IMR-90 (cell line): ENCODE measurements at regions not wholly inside any gene's neighbourhood (a gene's known extent, or its start where the extent isn't known, plus 50 kb on each side); places are given as distances from the start of the nearest gene placed in this dataset.

Source experiments
- ATAC-seq: fragments of 200-7000 bp; cut with Tn5 transposase; 2 replicates; pipeline ENCODE4 v1.9.1; 2020; ENCODE audit warnings: low read depth, mild to moderate bottlenecking, moderate library complexity
- BruUV-seq: library from RNA; stranded (reverse); fragments of 400-500 nt; replicated peaks from 2 replicates; lab custom pipeline; 2021; lab: Mats Ljungman, UMichigan
- CTCF ChIA-PET: fragments of 300-600 bp; formaldehyde crosslinking; extraction: SDS; loops from one replicate; lab custom pipeline; 2021; ENCODE audit warnings: antibody characterized with exemption; lab: Yijun Ruan, JAX
- POLR2A ChIA-PET: fragments of 300-600 bp; sonication (Branson Sonifier 250); formaldehyde crosslinking; loops from one replicate; lab custom pipeline; 2022; ENCODE audit warnings: antibody characterized with exemption; ENCODE audit not compliant: unreplicated experiment; lab: Charles Lee
- DNase-seq: peaks from one replicate; pipeline ENCODE4 v3.0.0; 2013
- H2AFZ ChIP-seq: replicated peaks from 2 replicates; pipeline ENCODE3; 2013; ENCODE audit warnings: low read length, mild to moderate bottlenecking; ENCODE audit not compliant: poor library complexity
- H2AK5ac ChIP-seq: 2 replicates; pipeline ENCODE4 v1.6.1; 2013; ENCODE audit warnings: low read depth, low read length, inconsistent platforms
- H2AK9ac ChIP-seq: replicated peaks from 2 replicates; pipeline ENCODE3; 2013; ENCODE audit warnings: mild to moderate bottlenecking, low read depth, low read length, moderate library complexity; ENCODE audit not compliant: poor library complexity
- H2BK120ac ChIP-seq: 2 replicates; pipeline ENCODE4 v1.6.1; 2013; ENCODE audit warnings: low read depth, low read length, inconsistent platforms
- H2BK15ac ChIP-seq: 3 replicates; pipeline ENCODE4 v1.6.1; 2013; ENCODE audit warnings: low read depth, low read length, inconsistent platforms
- H2BK20ac ChIP-seq: 2 replicates; pipeline ENCODE4 v1.6.1; 2013; ENCODE audit warnings: low read depth, mild to moderate bottlenecking, inconsistent platforms, low read length, moderate library complexity
- H2BK5ac ChIP-seq: 2 replicates; pipeline ENCODE4 v1.6.1; 2013; ENCODE audit warnings: mild to moderate bottlenecking, low read depth, low read length, inconsistent platforms; ENCODE audit not compliant: poor library complexity, severe bottlenecking
- H3K14ac ChIP-seq: replicated peaks from 2 replicates; pipeline ENCODE4 v1.6.1; 2013; ENCODE audit warnings: low read depth, low read length, inconsistent platforms
- H3K18ac ChIP-seq: 2 replicates; pipeline ENCODE4 v1.6.1; 2013; ENCODE audit warnings: low read depth, low read length, control low read depth
- H3K23ac ChIP-seq: 2 replicates; pipeline ENCODE4 v1.6.1; 2013; ENCODE audit warnings: low read depth, low read length, inconsistent platforms
- H3K27ac ChIP-seq: 2 replicates; pipeline ENCODE4 v1.5.1; 2013; ENCODE audit warnings: mild to moderate bottlenecking, control low read depth, low read length; ENCODE audit not compliant: insufficient read depth
- H3K27me3 ChIP-seq: 2 replicates; pipeline ENCODE4 v1.6.1; 2013; ENCODE audit warnings: low read length; ENCODE audit not compliant: control insufficient read depth, insufficient read depth
- H3K36me3 ChIP-seq: 2 replicates; pipeline ENCODE4 v1.6.1; 2013; ENCODE audit warnings: low read length, mixed read lengths; ENCODE audit not compliant: control insufficient read depth, insufficient read depth
- H3K4ac ChIP-seq: 2 replicates; pipeline ENCODE4 v1.6.1; 2013; ENCODE audit warnings: low read depth, low read length, inconsistent platforms
- H3K4me1 ChIP-seq: 2 replicates; pipeline ENCODE4 v1.6.1; 2013; ENCODE audit warnings: low read length, mixed read lengths; ENCODE audit not compliant: control insufficient read depth, insufficient read depth
- H3K4me2 ChIP-seq: 2 replicates; pipeline ENCODE4 v1.6.1; 2013; ENCODE audit warnings: low read depth, mild to moderate bottlenecking, control low read depth, low read length, moderate library complexity
- H3K4me3 ChIP-seq: 2 replicates; pipeline ENCODE4 v1.5.1; 2013; ENCODE audit warnings: low read depth, mild to moderate bottlenecking, control low read depth, low read length, moderate library complexity; ENCODE audit not compliant: insufficient read depth
- H3K56ac ChIP-seq: 2 replicates; pipeline ENCODE4 v1.6.1; 2013; ENCODE audit warnings: low read length, inconsistent platforms; ENCODE audit not compliant: insufficient read depth; ENCODE audit errors: extremely low read depth
- H3K79me1 ChIP-seq, 2 experiments: 2 replicates each; pipeline ENCODE4 v1.6.1; 2013; ENCODE audit warnings: low read length in 2 of 2, inconsistent platforms in 1 of 2, low read depth in 1 of 2
- H3K9ac ChIP-seq: 2 replicates; pipeline ENCODE4 v1.6.1; 2013; ENCODE audit warnings: low read depth, low read length, control low read depth
- H3K9me1 ChIP-seq: 2 replicates; pipeline ENCODE4 v1.6.1; 2013; ENCODE audit warnings: low read length, inconsistent platforms; ENCODE audit not compliant: insufficient read depth
- H3K9me3 ChIP-seq: 2 replicates; pipeline ENCODE4 v1.6.1; 2013; ENCODE audit warnings: low read length; ENCODE audit not compliant: control insufficient read depth, insufficient read depth
- H4K20me1 ChIP-seq: 2 replicates; pipeline ENCODE4 v1.6.1; 2013; ENCODE audit warnings: low read length, inconsistent platforms; ENCODE audit not compliant: insufficient read depth
- H4K5ac ChIP-seq: 2 replicates; pipeline ENCODE4 v1.6.1; 2013; ENCODE audit warnings: mild to moderate bottlenecking, low read depth, low read length, control low read depth
- H4K8ac ChIP-seq, 2 experiments: 2 replicates each; pipeline ENCODE4 v1.6.1; 2013; ENCODE audit warnings: low read depth in 2 of 2, low read length in 2 of 2, control low read depth in 1 of 2, inconsistent platforms in 1 of 2
- H4K91ac ChIP-seq: 2 replicates; pipeline ENCODE4 v1.6.1; 2013; ENCODE audit warnings: low read depth, low read length, inconsistent platforms; ENCODE audit not compliant: insufficient read depth
- BHLHE40 ChIP-seq: fragments of 150-350 bp; IDR thresholded peaks from 2 replicates; pipeline ENCODE4 v1.6.1; 2016; ENCODE audit warnings: mild to moderate bottlenecking, low read depth, low read length
- CEBPB ChIP-seq: IDR thresholded peaks from 2 replicates; pipeline ENCODE4 v1.6.1; 2012; ENCODE audit warnings: low read depth, low read length, improper control_type of control experiment
- CHD1 ChIP-seq: IDR thresholded peaks from 2 replicates; pipeline ENCODE4 v1.6.1; 2012; ENCODE audit warnings: low read depth, low read length, improper control_type of control experiment
- FOS ChIP-seq: fragments of 150-350 bp; IDR thresholded peaks from 2 replicates; pipeline ENCODE4 v1.6.1; 2016; ENCODE audit warnings: low read depth, low read length
- MAFK ChIP-seq: IDR thresholded peaks from 2 replicates; pipeline ENCODE4 v1.6.1; 2012; ENCODE audit warnings: low read depth, low read length, improper control_type of control experiment
- MAZ ChIP-seq: IDR thresholded peaks from 2 replicates; pipeline ENCODE4 v1.6.1; 2012; ENCODE audit warnings: low read depth, mild to moderate bottlenecking, low read length, improper control_type of control experiment, moderate library complexity, borderline replicate concordance
- MXI1 ChIP-seq: IDR thresholded peaks from 2 replicates; pipeline ENCODE4 v1.6.1; 2012; ENCODE audit warnings: low read depth, mild to moderate bottlenecking, low read length, moderate library complexity, borderline replicate concordance
- NFE2L2 ChIP-seq: fragments of 150-350 bp; IDR thresholded peaks from 2 replicates; pipeline ENCODE4 v1.6.1; 2016; ENCODE audit warnings: low read depth, mild to moderate bottlenecking, low read length
- POLR2A ChIP-seq: IDR thresholded peaks from 2 replicates; pipeline ENCODE4 v1.6.1; 2012; ENCODE audit warnings: mild to moderate bottlenecking, low read depth, low read length
- RAD21 ChIP-seq: IDR thresholded peaks from 2 replicates; pipeline ENCODE4 v1.6.1; 2012; ENCODE audit warnings: low read length, improper control_type of control experiment
- RCOR1 ChIP-seq: IDR thresholded peaks from 2 replicates; pipeline ENCODE4 v1.6.1; 2012; ENCODE audit warnings: mild to moderate bottlenecking, low read length, improper control_type of control experiment; ENCODE audit not compliant: insufficient replicate concordance
- RFX5 ChIP-seq: IDR thresholded peaks from 2 replicates; pipeline ENCODE4 v1.8.0; 2012; ENCODE audit warnings: low read depth, mild to moderate bottlenecking, low read length, moderate library complexity
- SMC3 ChIP-seq: fragments of 150-350 bp; IDR thresholded peaks from 2 replicates; pipeline ENCODE4 v1.6.1; 2016; ENCODE audit warnings: low read depth, mild to moderate bottlenecking, antibody characterized with exemption, low read length, moderate library complexity
- dilution Hi-C: fragments of 300-500 bp; cut with HindIII; formaldehyde crosslinking; loops from one replicate; pipeline ENCODE4 v1.14.3; 2018; ENCODE audit warnings: low sequenced_read_pairs; ENCODE audit not compliant: unreplicated experiment
- in situ Hi-C: fragments of 300-500 bp; cut with MboI; formaldehyde crosslinking; loops from 3 replicates; pipeline ENCODE4 v1.14.3; 2019; ENCODE audit warnings: low sequenced_read_pairs, inconsistent platforms, mixed read lengths
- intact Hi-C: fragments of 100-400 bp; cut with micrococcal nuclease; formaldehyde crosslinking; loops from 2 replicates; pipeline ENCODE4 v1.10.0; 2022
- TF ChIP-seq, protein P1 (sequence below): fragments of 150-350 bp; IDR thresholded peaks from 2 replicates; pipeline ENCODE4 v1.6.1; 2016; ENCODE audit warnings: low read depth, mild to moderate bottlenecking, low read length, moderate library complexity, borderline replicate concordance
- TF ChIP-seq, protein P2 (sequence below): fragments of 150-350 bp; IDR thresholded peaks from 2 replicates; pipeline ENCODE4 v1.6.1; 2017; ENCODE audit warnings: mild to moderate bottlenecking, antibody characterized with exemption, low read length, low read depth
- TF ChIP-seq, protein P3 (sequence below): conservative IDR thresholded peaks from 2 replicates; pipeline ENCODE4 v1.5.1; 2012; ENCODE audit warnings: mild to moderate bottlenecking, low read depth, low read length, improper control_type of control experiment

DNA sequence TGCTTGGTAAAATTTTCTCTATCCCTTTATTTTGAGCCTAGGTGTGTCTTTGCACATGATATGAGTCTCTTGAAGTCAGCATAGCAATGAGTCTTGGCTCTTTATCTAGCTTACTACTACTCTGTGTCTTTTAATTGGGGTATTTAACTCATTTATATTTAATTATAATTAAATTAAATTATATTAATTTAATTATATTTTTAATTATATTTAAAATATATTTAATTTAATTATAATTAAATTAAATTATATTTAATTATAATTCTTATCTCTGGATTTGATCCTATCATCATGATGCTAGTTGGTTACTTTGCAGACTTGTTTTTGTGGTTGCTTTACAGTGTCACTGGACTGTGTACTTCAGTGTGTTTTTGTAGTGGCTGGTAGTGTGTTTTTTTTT is 201.2 kb upstream of the ITM2A start:
- Histone ChIP-seq H3K36me3 (no peaks in the 10 kb centered on the region), H4K91ac (no peak overlapping the region), H2BK5ac (no peak overlapping the region), H3K27ac (no peak overlapping the region), H3K79me1 (no peaks in the 10 kb centered on the region), H4K5ac (no peak overlapping the region), H3K9ac (no peak overlapping the region), H4K8ac (no peak overlapping the region), H2AFZ (no peak overlapping the region), H3K4me3 (no peak overlapping the region), H3K9me3 (no peaks in the 10 kb centered on the region), H2BK20ac (no peak overlapping the region), H2BK120ac (no peak overlapping the region), H3K4ac (no peak overlapping the region), H2BK15ac (no peak overlapping the region), H2AK9ac (no peak overlapping the region), H3K18ac (no peak overlapping the region), H3K4me2 (no peak overlapping the region), H3K23ac (no peak overlapping the region), H2AK5ac (no peak overlapping the region), H3K14ac (no peak overlapping the region), H3K4me1 (no peaks in the 10 kb centered on the region), H3K9me1 (no peaks in the 10 kb centered on the region), H4K20me1 (no peaks in the 10 kb centered on the region), H3K56ac (no peak overlapping the region), H3K27me3 (0 out of 2 replicates have a peak, but pooled peaks cover 1% of the 10 kb centered on the region)
- BruUV-seq: no TSS peak
- intact Hi-C loops (no loop called here), dilution Hi-C loops (no loop called here), in situ Hi-C loops (no loop called here)
- ATAC-seq (no peak), DNase-seq (no peak)
- TF ChIP-seq MXI1 (no peak), CEBPB (no peak), RAD21 (no peak), MAZ (no peak), MAFK (no peak), NFE2L2 (no peak), SMC3 (no peak), RCOR1 (no peak), CHD1 (no peak), BHLHE40 (no peak), FOS (no peak), POLR2A (no peak), RFX5 (no peak)
- TF ChIP-seq, protein P1, sequence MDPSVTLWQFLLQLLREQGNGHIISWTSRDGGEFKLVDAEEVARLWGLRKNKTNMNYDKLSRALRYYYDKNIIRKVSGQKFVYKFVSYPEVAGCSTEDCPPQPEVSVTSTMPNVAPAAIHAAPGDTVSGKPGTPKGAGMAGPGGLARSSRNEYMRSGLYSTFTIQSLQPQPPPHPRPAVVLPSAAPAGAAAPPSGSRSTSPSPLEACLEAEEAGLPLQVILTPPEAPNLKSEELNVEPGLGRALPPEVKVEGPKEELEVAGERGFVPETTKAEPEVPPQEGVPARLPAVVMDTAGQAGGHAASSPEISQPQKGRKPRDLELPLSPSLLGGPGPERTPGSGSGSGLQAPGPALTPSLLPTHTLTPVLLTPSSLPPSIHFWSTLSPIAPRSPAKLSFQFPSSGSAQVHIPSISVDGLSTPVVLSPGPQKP: no peak
- TF ChIP-seq, protein P2, sequence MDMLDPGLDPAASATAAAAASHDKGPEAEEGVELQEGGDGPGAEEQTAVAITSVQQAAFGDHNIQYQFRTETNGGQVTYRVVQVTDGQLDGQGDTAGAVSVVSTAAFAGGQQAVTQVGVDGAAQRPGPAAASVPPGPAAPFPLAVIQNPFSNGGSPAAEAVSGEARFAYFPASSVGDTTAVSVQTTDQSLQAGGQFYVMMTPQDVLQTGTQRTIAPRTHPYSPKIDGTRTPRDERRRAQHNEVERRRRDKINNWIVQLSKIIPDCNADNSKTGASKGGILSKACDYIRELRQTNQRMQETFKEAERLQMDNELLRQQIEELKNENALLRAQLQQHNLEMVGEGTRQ: no peak
- TF ChIP-seq, protein P3, sequence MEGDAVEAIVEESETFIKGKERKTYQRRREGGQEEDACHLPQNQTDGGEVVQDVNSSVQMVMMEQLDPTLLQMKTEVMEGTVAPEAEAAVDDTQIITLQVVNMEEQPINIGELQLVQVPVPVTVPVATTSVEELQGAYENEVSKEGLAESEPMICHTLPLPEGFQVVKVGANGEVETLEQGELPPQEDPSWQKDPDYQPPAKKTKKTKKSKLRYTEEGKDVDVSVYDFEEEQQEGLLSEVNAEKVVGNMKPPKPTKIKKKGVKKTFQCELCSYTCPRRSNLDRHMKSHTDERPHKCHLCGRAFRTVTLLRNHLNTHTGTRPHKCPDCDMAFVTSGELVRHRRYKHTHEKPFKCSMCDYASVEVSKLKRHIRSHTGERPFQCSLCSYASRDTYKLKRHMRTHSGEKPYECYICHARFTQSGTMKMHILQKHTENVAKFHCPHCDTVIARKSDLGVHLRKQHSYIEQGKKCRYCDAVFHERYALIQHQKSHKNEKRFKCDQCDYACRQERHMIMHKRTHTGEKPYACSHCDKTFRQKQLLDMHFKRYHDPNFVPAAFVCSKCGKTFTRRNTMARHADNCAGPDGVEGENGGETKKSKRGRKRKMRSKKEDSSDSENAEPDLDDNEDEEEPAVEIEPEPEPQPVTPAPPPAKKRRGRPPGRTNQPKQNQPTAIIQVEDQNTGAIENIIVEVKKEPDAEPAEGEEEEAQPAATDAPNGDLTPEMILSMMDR: no peak
- ChIA-PET POLR2A (no interaction called here), CTCF (no interaction called here)
